Embryonic facial prominence (tissue), 1 donor: ENCODE measurements at regions not wholly inside any gene's neighbourhood (a gene's known extent, or its start where the extent isn't known, plus 50 kb on each side); places are given as distances from the start of the nearest gene placed in this dataset.

ENCODE experiments used
- DNase-seq: peaks from one replicate; pipeline ENCODE4 v3.0.0-alpha.2; 2016; ENCODE audit errors: extremely low spot score

DNA sequence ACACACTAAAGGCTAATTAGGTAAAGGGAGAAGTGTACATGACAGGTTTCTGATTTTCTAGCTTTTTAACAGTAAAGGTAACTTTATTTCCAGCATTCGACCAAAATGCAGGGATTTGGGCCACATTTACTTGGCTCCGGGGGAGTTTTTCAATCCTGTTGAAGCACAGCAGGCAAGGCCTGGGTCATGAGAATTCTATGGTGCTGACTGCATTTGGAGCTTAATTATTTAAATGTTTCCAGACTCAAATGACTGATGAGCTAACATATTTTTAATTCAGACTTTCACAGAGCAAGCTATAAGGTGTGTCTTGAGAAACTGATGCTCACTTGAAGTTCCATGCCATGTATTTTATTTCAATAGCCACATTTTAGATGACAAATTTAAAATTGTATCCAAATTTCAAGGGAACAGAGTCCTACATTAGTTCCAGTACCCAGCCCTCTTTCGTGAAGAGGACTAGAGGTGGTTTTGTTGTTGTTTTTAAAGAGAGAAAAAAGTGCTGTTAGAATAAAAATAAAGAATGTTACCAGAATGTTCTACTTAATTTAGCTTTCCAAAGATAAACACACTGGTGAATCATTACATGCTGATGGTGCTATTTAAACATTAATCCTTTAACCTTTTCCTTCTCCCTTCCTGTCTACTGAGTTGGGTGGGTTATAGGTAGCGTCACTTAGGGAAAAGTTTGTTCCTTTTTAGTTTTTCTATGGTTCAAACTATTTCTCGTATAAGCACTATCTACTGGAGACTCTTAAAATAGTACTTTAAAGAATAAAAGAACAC lies 82.3 kb upstream of the PHACTR2 start:
- no peak for DNase-seq

DNA sequence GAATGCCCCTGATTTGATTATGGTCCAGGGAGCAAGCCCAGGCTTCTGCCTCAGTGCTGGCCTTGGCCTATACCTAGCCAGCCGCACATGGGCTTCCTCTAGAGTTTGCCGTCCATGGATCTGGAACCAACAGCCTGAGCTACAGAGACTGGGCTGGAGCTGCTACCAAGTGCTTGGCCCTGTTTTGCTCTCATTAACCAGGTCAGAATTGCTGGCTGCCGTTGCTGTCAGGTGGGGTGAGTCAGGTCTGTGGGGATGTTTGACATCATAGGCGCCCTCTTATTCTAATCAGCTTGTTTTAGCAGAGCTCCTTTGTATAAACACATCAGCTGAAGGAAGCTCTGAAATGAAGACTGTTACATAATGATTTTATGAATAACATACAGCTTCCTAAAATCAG lies 83.1 kb upstream of the PHACTR2 start:
- DNase-seq: no peak

DNA sequence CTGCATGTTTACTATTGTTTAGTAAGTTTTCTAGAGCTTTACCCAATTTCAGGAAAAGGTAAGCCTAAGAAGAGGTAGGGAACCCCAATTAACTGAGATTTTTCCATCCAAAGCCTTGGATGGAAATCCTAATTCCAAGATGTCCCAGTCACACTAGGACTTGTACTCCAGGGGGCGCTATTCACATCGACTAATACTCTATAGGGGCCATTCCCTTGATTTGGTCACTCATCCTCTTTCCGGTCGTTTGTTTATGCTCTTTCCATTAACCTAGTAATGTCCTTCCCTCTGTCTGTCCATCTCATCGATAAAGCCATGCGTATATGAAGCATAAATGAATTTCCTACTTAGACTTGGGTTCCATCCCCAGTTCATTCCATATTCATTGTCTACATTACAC lies 80.8 kb upstream of the FUCA2 start:
- no peak for DNase-seq

DNA sequence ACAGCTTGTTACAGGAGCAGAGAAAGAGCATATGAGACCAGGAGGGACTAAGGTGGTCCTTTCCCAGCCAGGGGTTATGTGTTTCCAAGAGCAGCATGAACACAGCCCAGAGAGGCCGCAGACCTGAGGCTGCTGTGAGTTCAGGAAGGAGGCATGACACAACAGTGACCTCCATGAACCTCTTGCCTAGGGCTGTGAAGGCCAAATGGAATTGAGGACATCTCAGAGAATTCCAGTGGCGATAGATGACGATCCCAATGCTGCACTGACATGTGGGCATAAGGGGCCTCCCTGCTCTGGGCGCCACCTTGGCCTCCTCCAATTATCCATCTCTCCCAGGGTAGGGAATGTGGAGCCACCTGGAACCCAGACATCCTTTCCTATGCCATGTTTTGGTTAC lies 79.9 kb upstream of the FUCA2 start:
- DNase-seq: no peak

DNA sequence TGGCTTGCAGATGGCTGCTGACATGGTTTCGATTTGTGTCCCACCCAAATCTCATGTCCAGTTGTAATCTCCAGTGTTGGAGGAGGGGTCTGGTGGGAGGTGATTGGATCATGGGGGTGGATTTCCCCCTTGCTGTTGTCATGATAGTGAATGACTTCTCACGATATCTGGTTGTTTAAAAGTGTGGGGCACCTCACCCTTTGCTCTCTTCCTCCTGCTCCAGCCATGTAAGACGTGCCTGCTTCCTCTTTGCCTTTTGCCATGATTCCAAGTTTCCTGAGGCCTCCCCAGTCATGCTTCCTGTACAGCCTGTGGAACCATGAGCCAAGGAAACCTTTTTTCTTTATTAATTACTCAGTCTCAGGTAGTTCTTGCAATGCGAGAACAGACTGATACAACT lies 77.6 kb upstream of the FUCA2 start:
- DNase-seq: no peak

DNA sequence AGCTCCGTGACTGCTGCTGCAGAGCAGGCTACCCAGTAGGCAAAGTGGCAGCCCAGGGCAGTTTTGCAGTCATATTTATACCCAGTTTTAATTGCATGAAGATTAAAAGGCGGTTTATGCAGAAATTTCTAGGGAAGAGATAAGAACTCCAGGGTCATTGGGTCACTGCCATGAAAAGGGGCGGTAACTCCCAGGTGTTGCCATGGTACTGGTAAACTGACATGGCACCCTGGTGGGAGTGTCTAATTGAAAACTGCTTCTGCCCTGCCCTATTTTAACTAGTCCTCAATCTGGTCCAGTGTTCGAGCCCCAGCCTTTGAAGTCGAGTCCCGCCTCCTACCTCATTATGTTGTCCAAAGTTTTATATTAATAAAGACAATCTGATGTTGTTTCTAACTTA lies 75.0 kb upstream of the FUCA2 start:
- DNase-seq: no peak

DNA sequence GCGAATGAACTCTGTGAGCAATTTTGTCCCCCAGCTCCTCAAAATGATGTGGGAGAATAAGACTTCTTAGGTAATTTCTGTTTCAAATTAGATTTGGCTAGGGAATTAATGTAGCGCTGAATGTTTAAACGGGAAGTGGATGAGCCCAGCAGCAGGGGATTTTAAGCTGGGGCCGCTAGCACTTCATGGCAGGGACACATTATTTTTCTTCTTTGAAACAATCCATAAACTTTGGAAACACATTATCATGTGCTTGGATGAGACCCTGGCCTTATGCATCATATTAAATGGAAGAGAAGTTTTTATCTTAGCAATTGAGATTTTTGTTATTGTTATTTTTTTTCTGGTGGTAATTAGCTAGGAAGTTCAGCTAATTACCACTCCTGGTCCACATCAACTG lies 74.2 kb upstream of the FUCA2 start:
- no peak for DNase-seq

DNA sequence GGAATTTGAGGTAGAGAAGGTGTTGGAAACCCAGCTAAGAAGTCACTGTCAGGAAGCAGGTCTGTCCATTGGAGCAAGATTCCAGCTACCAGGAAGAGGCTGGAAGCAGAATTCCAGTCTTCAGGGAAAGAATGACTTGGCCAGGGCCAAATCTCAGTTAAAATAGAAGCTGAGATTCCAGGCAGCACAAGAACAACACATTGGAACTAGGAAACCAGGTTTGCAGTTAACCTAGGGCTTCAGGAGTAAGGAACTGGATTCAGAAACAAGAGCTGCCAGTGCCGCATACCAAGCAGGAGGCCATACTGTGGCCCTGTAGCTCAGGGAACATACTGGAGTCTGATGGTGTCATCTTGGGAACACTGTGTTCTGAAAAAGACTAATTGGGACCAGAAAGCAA lies 73.7 kb upstream of the FUCA2 start:
- DNase-seq: no peak

DNA sequence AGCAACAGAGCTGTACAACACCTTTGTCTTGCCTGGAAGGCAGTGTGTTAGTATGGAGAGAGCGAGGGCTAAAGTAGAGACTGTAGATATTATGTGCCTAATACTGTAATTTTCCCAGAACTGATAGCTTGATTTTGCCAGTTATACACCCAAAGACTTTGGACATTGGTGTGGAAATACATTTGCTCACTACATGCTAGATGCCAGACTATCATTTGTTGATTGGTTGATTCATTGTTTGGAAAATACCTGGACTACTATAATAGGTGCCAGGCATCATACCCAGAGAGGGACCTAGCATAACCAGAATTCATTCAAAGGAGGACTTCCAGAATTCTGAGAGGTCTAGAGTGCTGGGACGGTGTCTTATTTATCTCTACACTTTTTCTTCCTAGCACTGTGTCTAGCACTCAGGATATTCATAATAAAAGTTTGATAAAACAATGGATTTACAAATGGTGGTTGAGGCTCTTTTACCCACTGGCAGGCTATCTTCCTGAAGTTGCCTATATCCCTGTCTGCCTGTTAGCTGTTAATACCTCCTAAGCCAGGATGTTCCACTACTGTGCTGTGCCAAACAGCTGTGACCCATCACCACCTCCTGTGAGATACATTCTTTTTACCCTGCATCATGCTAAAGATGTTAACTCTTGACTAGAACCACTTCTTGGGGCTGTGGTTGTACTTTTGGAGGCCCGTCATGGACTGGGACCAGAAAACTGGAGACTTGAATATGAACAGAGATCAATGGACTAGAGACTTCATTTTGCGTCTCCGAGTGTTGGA lies 72.2 kb upstream of the FUCA2 start:
- no peak for DNase-seq

DNA sequence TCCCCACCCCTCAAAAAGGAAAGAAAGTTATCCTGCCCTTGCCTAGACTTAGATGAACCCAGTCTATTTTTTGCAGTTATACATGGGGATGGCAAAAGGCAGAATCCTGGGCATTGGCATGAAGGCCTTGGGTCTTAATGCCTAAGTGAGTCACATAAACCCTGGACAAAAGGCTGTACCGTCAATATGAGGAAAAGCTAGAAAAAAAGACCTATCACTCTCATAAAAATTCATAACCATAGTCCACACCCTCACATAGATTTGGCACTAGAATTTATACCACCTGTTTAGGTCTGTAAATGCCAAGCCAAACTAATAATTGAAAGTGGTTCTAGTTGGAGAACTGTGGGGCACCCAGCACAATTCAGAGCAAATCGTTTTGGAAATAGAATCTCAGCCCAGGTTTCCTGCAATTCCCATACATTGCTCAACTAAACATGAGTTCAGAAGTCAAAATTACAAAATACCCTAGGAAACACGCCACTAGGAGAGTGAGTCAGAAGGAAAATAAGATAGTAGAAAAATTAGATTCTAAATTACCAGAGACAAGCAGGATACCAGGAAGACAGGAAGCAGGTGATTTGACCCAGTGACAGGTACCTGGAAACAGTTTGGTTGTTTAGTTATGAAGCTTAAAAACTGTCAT lies 70.4 kb upstream of the FUCA2 start:
- DNase-seq: no peak

DNA sequence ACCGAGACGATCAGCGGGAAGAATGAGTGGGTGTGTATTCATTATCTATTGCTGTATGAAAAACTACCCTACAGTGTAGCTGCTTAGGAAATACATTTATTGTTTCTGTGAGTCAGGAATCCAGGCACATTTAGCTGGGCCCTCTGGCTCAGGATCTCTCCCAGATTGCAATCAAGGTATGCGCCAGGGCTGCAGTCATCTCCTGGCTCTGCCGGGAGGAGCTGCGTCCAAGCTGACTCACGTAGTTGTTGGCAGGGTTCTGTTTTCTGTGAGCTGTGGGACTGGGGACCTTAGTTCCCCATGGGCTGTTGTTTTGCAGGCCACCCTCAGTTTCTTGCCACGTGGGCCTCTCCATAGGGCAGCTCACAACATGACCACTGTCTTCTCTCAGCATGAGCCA lies 68.2 kb upstream of the FUCA2 start:
- no peak for DNase-seq

DNA sequence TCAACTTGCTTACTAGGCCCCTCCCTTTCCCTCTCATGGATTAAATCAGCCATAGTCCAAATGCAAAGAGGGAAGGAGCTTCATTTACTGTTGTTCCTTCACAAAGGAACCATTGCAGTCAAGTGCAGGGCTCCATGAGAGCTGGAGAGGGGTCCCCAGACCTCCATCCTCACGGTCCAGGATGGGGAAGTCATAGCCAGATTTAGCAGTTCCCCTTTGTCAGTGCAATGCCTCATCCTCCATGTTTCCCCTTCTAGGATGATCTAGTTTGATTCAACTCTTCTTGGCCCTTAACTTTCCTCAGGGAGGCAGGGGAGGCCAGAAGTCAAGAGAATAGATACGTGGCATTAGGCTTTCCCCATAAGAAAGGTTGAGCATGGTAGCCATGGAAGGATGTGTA lies 66.5 kb upstream of the FUCA2 start:
- DNase-seq: no peak

DNA sequence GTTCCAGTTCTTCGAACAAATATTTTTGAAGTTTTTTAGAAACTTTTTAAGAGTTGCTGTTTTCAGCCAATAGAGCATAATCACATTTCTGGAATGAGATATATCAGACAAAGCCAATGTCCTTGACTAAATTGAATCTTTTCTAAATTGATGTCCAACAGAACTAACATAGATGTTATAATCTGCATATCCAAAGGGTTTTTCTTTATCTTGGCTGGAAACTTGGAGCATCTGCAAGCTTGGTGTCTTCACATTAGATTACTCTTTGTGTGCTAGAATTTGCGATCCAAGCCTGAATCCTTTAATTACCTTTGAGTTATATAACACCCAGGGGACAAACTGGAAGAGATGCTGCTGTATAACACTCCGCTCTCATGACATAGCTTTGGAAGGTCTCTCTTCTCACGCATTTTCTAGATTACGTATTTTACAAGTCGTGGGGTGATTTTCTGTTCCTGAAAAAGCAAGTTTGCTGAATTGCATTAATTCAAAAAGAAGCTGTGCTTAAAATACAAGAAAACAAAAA lies 64.4 kb upstream of the FUCA2 start:
- DNase-seq: peak; percentile 35

DNA sequence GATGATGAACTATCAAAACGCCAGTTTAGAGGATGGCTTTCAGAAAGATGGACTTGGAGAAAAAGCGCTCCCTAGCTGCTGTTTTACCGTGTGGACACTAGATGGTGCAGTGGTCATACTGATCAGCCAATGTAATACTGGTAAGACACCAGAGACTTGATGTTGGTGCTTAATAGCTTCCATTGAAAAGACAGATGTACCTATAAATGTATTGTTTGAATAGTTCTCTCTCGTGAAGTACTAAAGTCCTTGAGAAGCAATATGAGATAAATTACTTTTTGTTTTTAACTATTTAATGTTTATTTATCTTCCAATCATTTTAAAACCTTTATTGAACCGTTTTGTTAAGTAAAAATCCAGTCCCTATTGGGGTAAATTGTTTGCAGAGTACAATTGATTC lies 63.9 kb upstream of the FUCA2 start:
- DNase-seq: peak; percentile 84

DNA sequence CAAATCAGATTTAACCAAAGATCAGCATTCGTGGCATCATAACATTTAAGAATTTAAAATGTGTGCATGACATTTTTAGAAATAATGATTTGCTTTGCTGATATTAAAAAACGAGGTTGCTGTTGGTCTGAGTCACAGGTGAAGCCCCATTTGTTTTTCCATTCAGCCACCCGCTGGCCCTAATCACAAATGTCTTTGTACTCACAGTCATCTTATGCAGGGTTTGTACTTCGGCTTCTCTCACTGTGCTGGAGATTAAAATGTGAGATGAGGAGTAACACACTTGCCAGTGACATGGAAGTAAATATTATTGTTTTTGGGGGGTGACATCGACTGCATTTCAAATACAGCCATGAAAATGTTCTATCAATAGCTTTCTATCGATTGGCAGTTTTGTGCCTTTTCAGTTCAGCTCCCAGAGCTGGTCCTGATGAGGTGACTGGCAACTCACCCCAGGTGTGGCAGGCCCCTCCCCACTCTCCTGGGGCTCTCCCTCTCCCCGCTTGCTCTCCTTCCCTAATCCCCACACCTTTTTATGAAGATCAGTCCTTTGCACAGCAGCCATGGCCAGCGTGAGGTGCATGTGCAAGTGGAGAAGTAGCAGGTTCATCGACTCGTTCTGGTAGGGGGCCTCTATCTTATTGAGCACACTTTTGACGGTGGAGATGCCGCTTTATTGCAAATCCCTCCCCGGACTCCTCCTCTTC lies 58.8 kb upstream of the FUCA2 start:
- no peak for DNase-seq

DNA sequence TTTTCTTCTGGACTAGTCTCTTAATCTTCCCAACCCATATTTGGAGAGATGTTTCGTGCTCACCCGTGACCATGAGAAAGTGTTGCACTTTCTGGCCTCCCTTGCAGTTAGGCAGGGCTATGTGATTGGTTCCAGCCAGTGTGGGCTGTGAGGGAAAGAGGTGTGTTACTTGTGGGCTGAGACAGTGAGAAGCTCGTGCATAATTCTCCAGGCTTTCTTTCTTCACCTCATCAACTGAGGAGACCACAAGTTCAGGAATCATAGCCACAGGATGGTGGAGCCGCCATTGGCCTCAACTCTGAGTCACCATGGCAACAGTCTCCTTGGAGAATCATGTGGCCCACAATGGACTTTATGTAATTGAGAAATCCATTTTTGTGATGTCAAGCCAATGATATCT lies 57.5 kb upstream of the FUCA2 start:
- no peak for DNase-seq

DNA sequence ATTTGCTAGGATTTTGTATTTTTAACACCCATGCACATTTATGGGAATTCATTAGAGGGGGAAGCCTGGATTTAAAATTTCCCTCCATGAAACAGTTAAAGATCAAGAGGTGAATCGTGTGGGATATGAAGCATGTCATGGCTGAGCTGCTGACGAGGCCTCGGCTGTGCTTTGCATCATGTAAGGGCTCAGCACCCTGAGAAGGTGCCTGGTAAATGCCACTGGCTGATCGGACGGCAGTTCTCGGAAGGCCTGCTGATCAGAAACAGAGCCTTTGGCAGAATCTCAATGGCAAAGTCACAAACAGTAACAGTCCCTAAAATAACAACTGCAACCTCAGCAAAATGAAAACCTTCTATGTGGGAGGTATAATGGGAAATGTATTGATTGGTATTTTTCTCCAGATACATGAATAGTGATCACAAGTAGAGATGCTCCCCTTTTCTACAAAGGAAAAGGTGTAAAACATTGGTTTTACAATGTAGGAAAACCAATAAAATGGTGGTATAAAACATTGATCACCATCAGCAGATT lies 53.0 kb upstream of the FUCA2 start:
- DNase-seq: no peak

DNA sequence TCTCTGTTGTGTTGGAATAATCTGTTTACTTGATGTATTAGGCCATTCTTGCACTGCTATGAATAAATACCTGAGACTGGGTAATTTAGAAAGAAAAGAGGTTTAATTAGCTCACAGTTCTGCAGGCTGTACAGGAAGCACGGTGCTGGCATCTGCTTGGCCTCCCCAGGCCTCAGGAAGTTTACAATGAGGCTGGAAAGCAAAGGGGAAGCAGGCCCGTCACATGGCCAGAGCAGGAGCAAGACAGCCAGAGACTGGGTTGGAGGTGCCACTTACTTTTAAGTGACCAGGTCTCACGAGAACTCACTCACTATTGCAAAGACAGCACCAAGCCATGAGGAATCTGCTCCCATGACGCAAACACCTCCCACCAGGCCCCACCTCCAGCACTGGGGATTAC lies 50.6 kb upstream of the FUCA2 start:
- no peak for DNase-seq
